M059J (cell line): ENCODE measurements at regions not wholly inside any gene's neighbourhood (a gene's known extent, or its start where the extent isn't known, plus 50 kb on each side); places are given as distances from the start of the nearest gene placed in this dataset.

ENCODE experiments used
- DNase-seq: peaks from one replicate; pipeline ENCODE4 v3.0.0-alpha.2; 2012; ENCODE audit warnings: low read depth

DNA sequence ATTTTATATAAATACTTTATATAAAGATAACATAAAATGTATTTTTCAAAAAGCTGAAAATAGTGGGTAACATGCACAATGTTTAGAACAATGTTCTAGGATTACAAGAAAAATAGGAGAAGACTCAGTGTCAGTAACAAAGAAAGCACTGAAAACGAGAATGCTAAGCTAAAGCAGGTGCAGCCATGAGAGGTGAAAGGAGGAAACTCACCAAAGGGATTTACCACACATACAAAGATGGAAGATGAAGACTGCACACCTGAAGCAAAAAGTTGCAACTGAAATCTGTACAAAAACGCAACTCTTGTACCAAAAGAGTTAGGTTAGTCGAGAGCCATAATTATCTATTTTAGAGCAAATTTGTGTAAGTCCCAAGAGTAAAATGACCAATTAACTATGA lies 1176.1 kb downstream of the LRFN5 start:
- no peak for DNase-seq

DNA sequence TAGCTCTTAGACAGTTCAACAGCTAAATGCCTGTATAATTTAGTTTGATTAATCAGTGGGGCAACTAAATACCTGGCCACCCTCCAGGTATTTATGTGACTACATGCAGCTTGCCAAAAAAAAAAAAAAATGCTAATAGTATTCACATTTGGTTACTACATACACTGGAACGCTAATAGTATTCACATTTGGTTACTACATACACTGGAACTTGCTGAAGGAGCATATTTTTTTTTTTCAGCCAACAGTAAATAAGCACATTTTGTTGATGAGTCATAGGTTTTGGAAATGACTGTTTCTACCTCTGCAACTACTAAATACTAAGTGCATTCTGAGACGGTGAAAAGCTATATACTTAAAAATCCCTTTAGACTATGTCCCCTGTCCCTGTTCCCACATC lies 1172.3 kb downstream of the LRFN5 start:
- peak; percentile 15 for DNase-seq

DNA sequence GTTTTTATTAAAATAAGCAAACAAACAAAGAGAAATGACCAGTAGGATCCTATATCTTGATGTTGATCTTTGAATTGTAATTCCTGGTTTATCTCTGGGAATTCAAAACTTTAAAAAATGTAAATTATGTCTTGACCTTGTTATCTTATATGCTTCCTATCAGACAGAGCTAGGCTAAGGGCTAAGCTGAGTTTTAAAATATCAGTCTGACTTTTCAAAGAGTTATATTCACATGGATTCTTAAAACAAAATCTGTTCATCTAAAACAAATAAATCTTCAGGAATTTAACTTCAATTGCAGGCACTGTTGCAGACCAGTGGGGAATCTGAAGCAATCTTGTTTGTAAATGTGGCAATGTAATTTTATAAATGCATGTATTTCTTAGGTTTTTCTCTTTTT lies 1144.1 kb downstream of the LRFN5 start:
- no peak for DNase-seq

DNA sequence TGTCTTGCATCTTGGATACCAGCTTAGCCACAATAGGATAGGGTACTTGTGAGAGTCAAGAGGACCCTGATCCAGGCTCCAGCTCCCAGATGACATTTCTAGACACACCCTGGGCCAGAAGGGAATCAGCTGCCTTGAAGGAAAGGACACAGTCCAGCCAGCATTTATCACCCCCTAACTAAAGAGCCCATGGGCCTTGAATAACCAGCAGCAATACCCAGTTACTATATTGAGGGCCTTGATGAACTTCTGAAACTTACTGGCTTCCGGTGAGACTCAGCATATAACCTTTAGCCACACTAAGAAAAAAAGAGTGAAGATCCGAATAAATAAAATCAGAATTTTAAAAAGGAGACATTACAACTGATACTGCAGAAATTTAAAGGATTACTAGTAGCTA lies 1135.4 kb downstream of the LRFN5 start:
- no peak for DNase-seq

DNA sequence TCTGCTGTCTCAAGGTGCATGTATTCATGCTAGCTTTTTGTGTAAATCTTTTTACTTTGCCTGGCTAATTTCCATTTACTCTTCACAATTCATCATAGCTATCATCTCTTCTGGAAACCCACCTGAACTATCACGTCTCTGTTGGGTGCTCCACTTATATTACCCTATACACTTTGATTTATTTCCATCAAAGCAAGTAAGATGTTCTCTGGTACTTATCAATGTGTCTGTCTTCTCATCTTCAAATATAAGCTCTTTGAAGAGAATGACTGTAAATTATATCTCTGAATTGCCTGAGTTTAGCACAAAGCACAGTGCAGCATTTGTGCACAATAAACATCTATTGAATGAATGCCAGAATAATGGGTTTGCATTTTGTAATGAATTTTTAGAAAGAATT lies 1129.7 kb downstream of the LRFN5 start:
- DNase-seq, result no peak

DNA sequence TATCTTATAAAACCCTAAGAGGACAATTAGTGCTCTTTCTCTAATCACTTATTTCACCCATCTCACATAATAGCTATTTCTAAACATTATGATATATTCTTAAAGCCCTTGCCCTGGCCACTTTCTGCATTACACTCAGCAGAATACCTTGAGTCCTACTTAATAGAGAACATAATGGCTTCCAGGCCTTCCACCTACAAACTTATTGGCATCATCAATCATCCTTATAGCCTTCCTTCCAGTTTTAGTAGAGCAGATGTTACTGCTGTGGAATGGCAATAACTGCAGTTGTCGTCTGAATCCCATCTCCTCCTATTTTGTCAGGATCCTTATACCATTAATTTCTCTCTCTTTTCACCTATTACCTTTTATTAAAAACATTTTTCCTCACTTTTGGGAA lies 1127.4 kb downstream of the LRFN5 start:
- no peak for DNase-seq

DNA sequence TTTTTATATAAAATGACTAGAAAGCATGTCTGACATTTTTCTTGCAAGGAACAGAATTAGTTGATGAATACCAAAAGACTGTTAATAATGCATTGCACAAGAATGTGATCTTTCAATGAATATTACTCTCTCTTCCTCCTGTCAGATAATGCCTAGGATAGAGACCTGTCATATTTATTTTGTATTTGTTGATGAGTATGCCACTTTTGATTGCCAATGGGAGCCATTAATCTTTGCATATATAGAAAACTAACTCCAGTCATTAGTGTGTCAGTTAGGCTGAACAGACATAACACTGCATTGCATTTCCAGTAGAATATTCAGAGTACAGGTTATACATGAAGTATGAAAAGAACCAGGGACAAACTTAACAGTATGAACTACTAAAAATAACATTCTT lies 1125.3 kb downstream of the LRFN5 start:
- DNase-seq, result no peak

DNA sequence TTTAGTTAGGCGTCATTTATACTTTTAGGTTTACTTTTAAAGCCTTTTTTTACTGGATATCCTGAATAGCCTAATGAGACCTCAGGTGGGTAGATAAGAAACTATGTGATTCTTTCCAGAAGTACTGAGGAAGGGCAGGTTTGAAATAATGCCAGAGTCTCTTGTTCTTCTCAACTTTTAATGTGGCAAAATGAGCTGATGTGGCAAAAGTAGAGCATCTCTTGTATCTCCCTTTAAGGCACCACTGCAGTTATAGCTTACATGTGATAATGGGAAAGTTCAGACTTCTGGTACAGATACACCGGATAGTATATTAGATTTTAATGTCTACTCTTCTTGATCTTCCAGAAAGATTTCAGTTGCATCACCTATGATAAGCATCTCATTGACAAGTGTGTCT lies 1124.8 kb downstream of the LRFN5 start:
- no peak for DNase-seq

DNA sequence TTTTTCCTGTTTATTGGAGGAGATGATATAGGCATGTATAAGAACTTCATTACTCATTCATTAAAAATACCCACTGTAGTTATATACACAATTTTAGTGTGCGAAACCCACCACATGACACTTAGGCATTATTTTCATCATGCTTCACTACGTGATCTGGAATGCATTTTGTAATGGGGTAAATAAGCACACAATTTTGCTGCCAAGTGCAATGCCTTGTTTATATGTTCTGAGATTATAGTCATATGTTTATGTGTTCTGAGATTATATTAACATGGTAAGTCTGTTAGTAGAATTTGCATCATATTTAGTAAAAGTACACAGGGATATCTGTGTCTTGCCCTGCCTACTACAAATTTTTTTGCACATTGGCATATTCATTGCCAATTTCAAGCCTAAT lies 1123.0 kb downstream of the LRFN5 start:
- no peak for DNase-seq

DNA sequence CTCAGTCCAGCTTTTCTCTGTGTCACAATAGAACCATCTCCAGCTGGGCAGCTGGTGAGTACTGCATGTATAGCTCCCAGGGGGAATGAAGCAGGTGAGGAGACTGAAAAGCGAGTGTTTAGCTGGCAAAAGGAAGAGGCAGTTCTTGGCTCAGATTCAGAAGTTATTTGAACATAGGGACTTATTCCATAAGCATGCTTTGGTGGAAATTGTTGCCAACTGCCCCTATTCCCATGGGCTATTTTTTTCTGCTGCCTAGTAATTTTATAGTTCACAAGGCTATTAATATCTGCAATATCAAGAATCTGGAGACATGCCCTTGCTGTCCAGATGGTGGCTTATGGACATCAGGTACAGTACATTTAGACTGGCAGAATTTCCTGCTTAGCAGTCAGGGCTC lies 1112.7 kb downstream of the LRFN5 start:
- no peak for DNase-seq

DNA sequence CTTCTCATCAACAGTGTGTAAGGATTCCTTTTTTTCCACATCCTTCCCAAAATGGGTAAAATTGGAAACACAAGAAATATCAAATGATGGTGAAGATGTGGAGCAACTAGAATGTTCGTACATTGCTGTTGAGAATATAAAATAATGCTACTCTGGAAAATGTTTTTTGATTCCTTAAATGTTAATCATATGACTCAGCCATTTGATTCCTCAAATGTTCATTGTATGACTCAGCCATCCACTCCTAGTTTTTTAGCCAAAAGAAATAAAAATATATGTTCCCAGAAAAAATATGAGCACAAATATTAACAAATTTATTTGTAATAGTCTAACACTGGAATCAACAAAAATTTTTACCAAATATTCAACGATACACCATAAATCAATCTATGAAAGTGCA lies 1108.6 kb downstream of the LRFN5 start:
- DNase-seq, result peak; percentile 8

DNA sequence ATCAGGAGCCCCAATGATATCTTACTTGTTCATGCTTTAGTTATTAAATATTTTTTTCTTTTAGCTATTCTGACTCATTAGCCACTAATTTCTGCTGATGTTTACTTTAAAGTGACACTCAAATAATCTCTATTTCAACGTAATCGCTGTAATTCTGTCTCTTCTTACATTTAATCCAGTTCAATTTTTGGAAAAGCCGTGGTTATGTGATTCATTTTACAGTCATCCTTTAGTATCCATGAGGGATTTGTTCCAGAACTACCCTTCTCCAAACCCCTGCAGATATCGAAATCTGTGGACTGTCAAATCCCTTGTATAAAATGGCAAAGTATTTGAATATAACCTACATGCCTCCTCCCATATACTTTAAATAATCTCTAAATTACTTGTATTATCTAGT lies 1103.4 kb downstream of the LRFN5 start:
- DNase-seq, result no peak

DNA sequence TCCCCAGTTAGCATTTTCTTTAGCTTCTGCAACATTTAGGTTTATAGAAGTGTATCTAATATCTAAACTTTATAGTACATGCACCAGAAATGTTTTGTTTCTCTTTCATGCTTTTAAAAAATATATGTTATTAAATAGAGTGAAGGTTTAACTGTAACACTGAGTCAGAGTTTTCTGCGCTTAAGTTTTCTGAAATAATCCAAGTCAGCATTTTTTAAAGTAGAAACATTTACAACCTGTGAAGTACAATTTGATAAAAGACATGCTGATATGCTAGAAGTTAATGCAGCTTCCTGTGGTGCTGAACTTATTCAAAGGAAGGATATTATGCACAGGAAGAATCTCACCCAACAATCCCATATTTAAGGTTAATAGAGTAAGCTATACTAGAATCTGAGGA lies 1096.8 kb downstream of the LRFN5 start:
- no peak for DNase-seq

DNA sequence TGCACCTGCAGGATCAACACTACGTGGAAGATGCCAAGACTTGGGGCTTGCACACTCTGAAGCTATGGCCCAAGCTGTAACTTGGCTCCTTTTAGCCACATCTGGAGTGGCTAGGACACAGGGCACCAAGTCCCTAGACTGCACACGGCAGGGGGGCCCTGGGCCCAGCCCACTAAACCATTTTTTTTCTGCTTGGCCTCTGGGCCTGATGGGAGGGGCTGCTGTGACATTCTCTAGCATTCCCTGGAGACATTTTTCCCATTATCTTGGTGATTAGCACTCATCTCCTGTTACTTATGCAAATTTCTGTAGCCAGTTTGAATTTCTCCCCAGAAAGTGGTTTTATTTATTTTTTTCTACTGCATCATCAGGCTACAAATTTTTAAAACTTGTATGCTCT lies 1080.7 kb downstream of the LRFN5 start:
- no peak for DNase-seq

DNA sequence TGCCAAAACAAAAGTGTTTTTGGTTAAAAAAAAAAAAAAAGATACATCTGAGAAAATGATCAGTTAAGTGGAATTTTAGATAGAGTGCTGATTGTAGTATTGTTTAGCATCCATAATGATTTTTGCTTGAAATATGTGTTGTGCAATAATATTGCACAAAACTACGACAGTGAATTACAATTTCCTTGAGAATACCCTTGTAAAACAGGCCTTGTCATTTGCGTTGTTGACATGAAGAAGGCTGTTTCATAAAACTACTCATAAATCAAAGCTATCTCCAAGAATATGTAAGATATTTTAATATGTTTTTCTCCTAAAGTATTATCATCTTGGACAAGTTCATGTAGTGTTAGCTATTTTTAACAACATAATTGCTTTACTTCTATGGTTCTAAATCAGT lies 1077.0 kb downstream of the LRFN5 start:
- DNase-seq, result peak; percentile 0

DNA sequence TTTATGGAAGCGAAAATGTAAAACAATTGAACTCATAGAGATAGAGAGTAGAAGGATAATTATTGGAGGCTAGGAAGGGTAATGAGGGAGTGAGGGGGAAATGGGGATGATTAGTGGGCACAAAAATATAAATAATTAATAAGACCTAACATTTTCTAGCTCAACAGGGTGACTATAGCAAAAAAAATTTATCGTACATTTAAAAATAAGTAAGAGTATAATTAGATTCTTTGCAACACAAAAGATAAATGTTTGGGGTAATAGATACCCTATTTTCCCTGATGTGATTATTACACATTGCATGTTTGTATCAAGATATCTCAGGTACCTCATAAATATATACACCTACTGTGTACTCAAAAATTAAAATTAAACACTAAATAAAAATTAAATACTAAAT lies 1070.0 kb downstream of the LRFN5 start:
- no peak for DNase-seq

DNA sequence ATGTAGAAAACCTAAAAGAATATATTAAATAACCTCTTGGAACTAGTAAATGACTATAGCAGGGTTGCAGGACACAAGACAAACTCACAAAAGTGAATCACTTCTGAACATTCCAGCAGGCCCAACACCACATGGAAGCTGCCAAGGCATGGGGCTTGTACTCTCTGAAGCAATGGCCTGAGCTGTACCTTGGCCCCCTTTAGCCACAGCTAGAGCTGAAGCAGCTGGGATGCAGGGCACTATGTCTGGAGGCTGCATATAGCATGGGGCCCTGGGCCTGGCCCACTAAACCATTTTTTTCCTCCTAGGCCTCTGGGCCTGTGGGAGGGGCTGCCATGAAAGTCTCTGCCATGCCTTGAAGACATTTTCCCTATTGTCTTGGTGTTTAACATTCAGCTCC lies 1067.3 kb downstream of the LRFN5 start:
- no peak for DNase-seq

DNA sequence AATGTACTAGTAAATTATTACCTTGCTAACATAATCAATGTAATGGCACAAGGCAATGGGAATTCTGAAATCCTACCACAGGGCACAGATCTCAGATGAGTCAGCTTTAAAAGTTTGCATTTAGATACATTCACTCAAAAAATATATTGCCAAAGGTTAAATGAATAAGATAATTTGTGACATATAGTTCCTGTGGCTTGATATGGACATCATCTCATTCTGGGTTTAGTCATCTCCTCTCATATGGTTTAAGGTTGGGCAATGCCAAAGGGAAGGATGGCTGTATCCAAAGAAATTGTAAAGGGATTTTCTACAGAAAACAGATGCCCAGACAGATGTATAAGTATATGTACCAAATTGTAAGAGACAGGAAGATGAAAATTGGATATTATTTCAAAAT lies 1065.0 kb downstream of the LRFN5 start:
- DNase-seq, result no peak

DNA sequence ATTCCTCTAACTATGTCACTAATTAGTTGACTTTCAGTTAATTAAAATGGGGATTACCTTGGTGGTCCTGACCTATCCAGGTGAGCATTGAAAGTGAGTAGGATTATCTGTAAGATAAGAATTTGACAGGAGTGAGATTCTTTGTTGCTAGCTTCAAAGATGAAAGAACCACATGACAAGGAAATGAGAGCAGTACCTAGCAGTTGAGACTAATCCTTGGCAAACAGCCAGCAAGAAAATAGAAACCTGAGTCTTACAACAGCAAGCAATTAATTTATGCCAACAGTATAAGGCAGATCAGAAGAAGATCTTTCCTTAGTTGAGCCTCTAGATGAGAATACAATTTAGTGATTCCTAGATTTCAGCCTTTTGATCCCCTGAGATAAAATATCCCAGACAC lies 1058.4 kb downstream of the LRFN5 start:
- no peak for DNase-seq

DNA sequence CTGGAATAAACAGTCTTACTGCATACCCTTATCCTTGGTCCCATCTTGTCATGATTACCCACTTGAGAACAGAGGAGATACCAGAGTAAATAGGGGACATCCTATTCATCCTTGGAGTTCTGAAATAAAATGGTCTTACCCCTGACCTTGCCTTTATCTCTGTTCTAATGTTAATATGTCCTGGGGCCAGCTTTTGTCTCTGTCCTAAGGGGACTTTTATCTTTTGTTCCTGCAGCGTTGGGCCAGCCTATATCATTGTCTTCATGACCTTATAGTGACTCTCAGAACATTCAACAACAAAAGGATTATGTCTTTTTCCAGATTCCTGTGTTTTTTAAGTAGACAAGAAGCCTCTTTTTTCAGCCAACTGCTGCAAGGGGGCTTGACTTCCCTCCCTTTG lies 1057.5 kb downstream of the LRFN5 start:
- no peak for DNase-seq

DNA sequence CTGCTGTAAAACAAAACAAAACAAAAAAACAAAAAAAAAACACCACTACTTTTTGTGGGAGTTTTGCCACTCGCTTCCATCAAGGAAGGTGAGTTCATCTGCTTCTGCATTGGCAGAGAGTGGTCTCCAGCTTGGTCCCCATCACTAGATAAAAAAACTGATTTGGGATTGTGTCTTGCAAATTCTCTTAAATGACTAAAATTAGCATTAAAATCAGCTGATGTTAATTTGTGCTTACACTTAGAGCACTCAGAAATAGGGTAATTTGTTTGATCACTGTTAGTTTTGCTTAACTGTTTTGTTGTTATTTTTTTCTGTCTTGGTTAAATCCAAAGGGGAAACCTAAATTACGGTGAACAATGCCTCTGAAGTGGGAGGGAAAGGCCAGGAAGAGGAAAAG lies 1048.0 kb downstream of the LRFN5 start:
- DNase-seq, result no peak

DNA sequence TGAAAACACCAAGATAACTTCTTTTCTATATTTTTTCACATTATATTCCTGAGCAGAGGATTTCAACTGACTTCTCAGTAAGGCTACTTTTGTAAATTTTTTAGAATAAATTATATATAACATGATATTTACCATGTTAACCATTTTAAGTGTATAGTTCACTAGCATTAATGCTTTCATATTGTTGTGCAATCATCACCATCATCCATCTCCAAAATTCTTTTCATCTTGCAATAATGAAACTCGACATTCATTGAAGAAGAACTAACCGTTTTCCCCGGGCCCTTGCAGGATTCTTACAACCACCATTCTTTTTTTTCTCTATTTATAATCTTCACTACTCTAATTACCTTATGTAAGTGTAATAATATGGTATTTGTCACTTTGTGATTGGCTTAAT lies 1036.1 kb downstream of the LRFN5 start:
- DNase-seq, result no peak

DNA sequence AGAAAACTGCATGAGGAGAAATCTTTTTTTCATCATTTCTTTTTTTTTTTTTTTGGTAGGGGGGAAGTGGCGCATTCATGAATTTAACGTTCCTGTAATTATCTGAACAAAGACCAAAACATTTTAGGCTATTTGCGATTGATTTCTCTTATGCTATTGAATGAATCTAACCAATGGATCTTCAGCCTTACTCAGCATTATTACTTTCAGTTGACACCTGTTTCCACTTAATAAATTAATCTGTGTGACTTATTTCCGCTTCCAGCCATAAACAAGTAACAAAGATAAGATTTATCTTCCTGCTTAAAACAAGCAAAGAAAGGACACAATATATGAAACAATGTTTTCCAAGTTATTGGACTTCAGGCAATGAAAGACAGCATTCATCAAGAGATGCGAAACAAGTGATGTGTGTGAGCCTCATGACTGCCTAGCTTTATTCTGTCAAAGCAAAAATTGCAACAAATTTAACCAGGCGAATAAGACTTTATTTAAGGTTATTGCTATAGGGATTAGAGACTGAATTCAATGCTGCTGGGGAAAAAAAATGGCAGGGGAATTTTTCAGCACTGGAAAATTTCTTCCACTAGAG lies 1026.9 kb downstream of the LRFN5 start:
- DNase-seq, result no peak

DNA sequence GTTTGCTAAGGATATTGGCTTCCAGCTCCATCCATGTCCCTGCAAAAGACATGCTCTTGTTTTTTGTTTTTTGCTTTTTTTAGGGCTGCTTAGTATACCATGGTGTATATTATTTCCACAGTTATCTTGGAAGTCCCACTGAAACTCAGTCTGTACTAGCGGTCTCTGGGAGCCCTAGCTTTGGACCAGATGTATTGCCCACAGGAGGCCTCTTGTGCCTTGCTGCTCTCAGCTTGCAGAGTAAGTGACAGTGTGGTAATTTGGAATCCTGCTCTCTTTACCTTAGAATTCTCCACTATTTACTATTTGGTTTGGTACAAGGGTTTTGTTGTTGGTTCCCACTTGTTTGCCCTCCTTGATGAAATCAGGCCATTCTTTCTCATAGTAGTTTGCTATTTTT lies 1022.9 kb downstream of the LRFN5 start:
- DNase-seq, result no peak

DNA sequence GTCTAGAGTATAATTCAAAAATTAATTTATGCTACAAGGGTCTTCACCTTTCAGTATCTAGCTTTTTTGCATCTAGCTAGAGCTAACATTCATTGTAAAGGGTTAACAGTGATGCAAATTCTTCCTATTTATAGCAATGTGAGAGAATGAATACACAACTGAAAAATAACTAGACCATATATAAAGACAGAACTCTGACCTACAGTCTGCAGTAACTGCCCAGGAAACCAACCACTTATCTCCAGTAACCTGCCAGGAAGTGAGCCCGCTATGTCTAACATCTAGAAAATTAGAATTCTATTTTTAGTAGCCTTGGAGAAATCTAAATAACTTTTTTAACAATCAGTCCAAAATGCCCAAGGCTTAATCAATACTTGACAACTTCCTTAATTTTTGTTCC lies 1021.9 kb downstream of the LRFN5 start:
- DNase-seq, result no peak
